CD4-positive, alpha-beta T cell (primary cell): ENCODE measurements at regions not wholly inside any gene's neighbourhood (a gene's known extent, or its start where the extent isn't known, plus 50 kb on each side); places are given as distances from the start of the nearest gene placed in this dataset.

Experiments
- ATAC-seq: fragments of 200-7000 bp; cut with Tn5 transposase; one replicate; pipeline ENCODE4 v1.10.0; 2022; ENCODE audit warnings: mild to moderate bottlenecking; ENCODE audit not compliant: poor library complexity
- CTCF ChIA-PET: fragments of 350-600 bp; sonication (Branson Sonifier 250); formaldehyde crosslinking; loops from one replicate; lab custom pipeline; 2021; ENCODE audit warnings: antibody characterized with exemption, inconsistent platforms; lab: Charles Lee
- POLR2A ChIA-PET: fragments of 350-600 bp; sonication (Branson Sonifier 250); formaldehyde crosslinking; loops from one replicate; lab custom pipeline; 2021; ENCODE audit warnings: antibody characterized with exemption, inconsistent platforms; lab: Charles Lee
- DNase-seq, 14 experiments: peaks; one replicate each; pipeline ENCODE4 v3.0.0-alpha.2; 2013 to 2020; ENCODE audit warnings: mixed read lengths in 2 of 14
- H3K27ac ChIP-seq, 2 donors: one replicate each; pipeline versions ENCODE4 v1.5.1 to v1.7.0; 2013; ENCODE audit warnings: low read length in 2 of 2, low read depth in 1 of 2, mild to moderate bottlenecking in 1 of 2
- H3K27me3 ChIP-seq, 2 experiments: 1 replicate in 1 of 2; 2 replicates in 1 of 2; pipeline versions ENCODE4 v1.6.1 to v1.7.0; 2013; ENCODE audit warnings: low read length in 2 of 2, control low read depth in 1 of 2, mild to moderate bottlenecking in 1 of 2, moderate library complexity in 1 of 2; ENCODE audit not compliant: insufficient read depth in 2 of 2, control insufficient read depth in 1 of 2
- H3K36me3 ChIP-seq: one replicate; pipeline ENCODE4 v1.6.1; 2013; ENCODE audit warnings: low read length, control low read depth; ENCODE audit not compliant: insufficient read depth
- H3K4me1 ChIP-seq: one replicate; pipeline ENCODE4 v1.6.1; 2013; ENCODE audit warnings: low read length, control low read depth; ENCODE audit not compliant: insufficient read depth
- H3K4me3 ChIP-seq: one replicate; pipeline ENCODE4 v1.5.1; 2013; ENCODE audit warnings: mild to moderate bottlenecking, low read length, moderate library complexity
- H3K9me3 ChIP-seq, 2 experiments: 1 replicate in 1 of 2; 2 replicates in 1 of 2; pipeline versions ENCODE4 v1.6.1 to v1.7.0; 2013; ENCODE audit warnings: low read length in 2 of 2, mild to moderate bottlenecking in 2 of 2, control low read depth in 1 of 2, moderate library complexity in 1 of 2; ENCODE audit not compliant: control insufficient read depth in 1 of 2, insufficient read depth in 1 of 2
- H3K27ac Mint-ChIP-seq: one replicate; pipeline ENCODE4 v1.8.0; 2020; ENCODE audit warnings: mixed read lengths
- H3K27me3 Mint-ChIP-seq: one replicate; pipeline ENCODE4 v1.8.0; 2021; ENCODE audit warnings: mixed read lengths
- H3K36me3 Mint-ChIP-seq: one replicate; pipeline ENCODE4 v1.8.0; 2021; ENCODE audit warnings: low read depth, mixed read lengths
- H3K4me1 Mint-ChIP-seq: one replicate; pipeline ENCODE4 v1.8.0; 2021; ENCODE audit warnings: low read depth, mixed read lengths
- H3K4me3 Mint-ChIP-seq: one replicate; pipeline ENCODE4 v1.8.0; 2020; ENCODE audit warnings: mild to moderate bottlenecking, mixed read lengths
- H3K9me3 Mint-ChIP-seq: one replicate; pipeline ENCODE4 v1.8.0; 2020; ENCODE audit warnings: mixed read lengths
- intact Hi-C, 2 experiments: fragments of 100-400 bp; cut with DNase I in 1 of 2; cut with micrococcal nuclease in 1 of 2; formaldehyde crosslinking; loops; one replicate each; pipeline versions ENCODE4 v1.15.1 to v1.9.0; 2023 to 2025; cut with DNase I, micrococcal nuclease
- TF ChIP-seq, protein P1 (sequence below): fragments of 200-600 bp; IDR thresholded peaks from one replicate; pipeline ENCODE4 v1.8.0; 2022; ENCODE audit warnings: antibody characterized with exemption, mild to moderate bottlenecking

DNA sequence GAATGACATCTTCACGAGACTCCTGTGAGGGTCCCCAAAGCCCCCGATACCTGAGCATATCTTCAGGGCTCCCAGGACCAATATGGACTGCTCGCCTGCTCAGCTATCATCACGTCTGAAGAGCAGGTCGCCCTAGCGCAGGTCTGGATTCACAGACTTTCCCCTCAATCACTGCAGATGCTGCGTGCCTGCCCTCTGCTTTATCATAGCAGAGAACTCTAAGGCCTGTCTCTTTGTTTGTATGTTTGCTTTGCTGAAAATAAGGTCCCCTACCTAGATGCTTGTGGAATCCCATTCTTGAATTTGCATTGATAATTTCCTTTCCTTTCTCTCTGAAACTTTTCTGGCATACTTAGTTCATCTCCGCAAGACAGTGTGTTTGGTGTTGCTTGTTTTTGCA lies 140.3 kb upstream of the NSMCE3 start:
- no peaks in the 10 kb centered on the region for H3K9me3 Mint-ChIP-seq

DNA sequence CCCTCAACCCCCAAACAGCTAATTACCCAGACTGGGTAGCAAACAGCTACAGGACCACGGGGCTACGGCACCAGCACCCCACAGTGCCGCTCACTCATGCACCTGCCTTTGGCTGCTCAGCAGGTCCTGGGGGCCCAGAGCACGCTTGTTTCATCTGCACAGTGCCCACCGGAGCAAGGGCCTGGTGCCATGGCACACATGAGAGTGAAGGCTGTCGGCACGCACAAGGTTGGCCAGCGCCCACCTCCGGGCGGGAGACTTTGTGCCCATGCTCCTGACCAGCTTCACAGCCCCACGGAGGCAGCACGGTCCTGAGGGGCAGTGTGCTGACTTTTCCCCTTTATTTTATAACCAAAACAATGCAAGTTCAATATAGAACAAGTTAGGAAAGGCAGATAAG lies 135.9 kb upstream of the NSMCE3 start:
- H3K27me3 ChIP-seq = no peaks in the 10 kb centered on the region
- no peaks in the 10 kb centered on the region for H3K36me3 ChIP-seq
- H3K4me1 Mint-ChIP-seq = no peaks in the 10 kb centered on the region
- no peak overlapping the region for H3K27ac Mint-ChIP-seq
- TF ChIP-seq, protein P1, sequence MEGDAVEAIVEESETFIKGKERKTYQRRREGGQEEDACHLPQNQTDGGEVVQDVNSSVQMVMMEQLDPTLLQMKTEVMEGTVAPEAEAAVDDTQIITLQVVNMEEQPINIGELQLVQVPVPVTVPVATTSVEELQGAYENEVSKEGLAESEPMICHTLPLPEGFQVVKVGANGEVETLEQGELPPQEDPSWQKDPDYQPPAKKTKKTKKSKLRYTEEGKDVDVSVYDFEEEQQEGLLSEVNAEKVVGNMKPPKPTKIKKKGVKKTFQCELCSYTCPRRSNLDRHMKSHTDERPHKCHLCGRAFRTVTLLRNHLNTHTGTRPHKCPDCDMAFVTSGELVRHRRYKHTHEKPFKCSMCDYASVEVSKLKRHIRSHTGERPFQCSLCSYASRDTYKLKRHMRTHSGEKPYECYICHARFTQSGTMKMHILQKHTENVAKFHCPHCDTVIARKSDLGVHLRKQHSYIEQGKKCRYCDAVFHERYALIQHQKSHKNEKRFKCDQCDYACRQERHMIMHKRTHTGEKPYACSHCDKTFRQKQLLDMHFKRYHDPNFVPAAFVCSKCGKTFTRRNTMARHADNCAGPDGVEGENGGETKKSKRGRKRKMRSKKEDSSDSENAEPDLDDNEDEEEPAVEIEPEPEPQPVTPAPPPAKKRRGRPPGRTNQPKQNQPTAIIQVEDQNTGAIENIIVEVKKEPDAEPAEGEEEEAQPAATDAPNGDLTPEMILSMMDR = no peak
- ChIA-PET CTCF (no interaction called here), POLR2A (no interaction called here)
- no peaks in the 10 kb centered on the region for H3K36me3 Mint-ChIP-seq
- DNase-seq = no peak
- H3K4me1 ChIP-seq = no peaks in the 10 kb centered on the region
- H3K9me3 Mint-ChIP-seq = no peaks in the 10 kb centered on the region
- no peak for ATAC-seq
- H3K4me3 ChIP-seq = no peak overlapping the region
- H3K9me3 ChIP-seq = peaks cover 0 to 5% of the 10 kb centered on the region in 2 experiments
- H3K27me3 Mint-ChIP-seq = peaks cover 21% of the 10 kb centered on the region
- intact Hi-C loops = no loop called here
- H3K27ac ChIP-seq = no peak overlapping the region
- no peak overlapping the region for H3K4me3 Mint-ChIP-seq

More for the DNA sequence above, 140.3 kb upstream of the NSMCE3 start:
- Histone ChIP-seq H3K36me3 (no peaks in the 10 kb centered on the region), H3K4me1 (no peaks in the 10 kb centered on the region), H3K27ac (no peak overlapping the region), H3K27me3 (no peaks in the 10 kb centered on the region), H3K4me3 (no peak overlapping the region), H3K9me3 (peaks cover 0 to 5% of the 10 kb centered on the region in 2 experiments)
- ChIA-PET CTCF (no interaction called here), POLR2A (no interaction called here)
- no peak overlapping the region for H3K27ac Mint-ChIP-seq
- H3K4me1 Mint-ChIP-seq = no peaks in the 10 kb centered on the region
- H3K36me3 Mint-ChIP-seq = no peaks in the 10 kb centered on the region
- intact Hi-C loops = no loop called here
- DNase-seq (no peak), ATAC-seq (no peak)
- peaks cover 19% of the 10 kb centered on the region for H3K27me3 Mint-ChIP-seq
- TF ChIP-seq, protein P1 = no peak
- H3K4me3 Mint-ChIP-seq = no peak overlapping the region

DNA sequence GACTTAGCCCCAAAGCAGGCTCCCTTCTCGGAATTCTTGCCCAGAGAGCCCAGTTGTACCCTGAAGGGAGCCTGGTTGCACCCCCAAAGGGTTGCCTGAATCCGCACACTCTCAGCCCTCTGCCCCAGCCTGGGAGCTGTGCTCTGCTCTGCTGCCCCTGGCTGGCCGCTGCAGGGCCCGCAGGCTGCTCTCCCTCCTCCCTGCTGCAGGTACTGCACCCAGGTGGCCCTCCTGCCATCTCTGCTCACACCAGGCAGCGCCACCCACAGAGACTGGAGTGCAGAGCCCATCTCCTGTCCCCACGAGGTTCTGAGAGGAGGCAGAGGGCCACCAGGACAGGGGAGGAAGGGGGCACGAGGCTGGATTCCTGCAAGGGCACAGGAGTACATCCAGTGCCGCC lies 134.2 kb upstream of the NSMCE3 start:
- no peaks in the 10 kb centered on the region for H3K27me3 ChIP-seq
- H3K27ac ChIP-seq = no peak overlapping the region
- ChIA-PET POLR2A (no interaction called here), CTCF (no interaction called here)
- no peak for ATAC-seq
- Mint-ChIP-seq H3K27ac (no peak overlapping the region), H3K4me1 (no peaks in the 10 kb centered on the region), H3K27me3 (peaks cover 32% of the 10 kb centered on the region), H3K4me3 (no peak overlapping the region), H3K9me3 (no peaks in the 10 kb centered on the region), H3K36me3 (no peaks in the 10 kb centered on the region)
- intact Hi-C loops = no loop called here
- H3K4me1 ChIP-seq = no peaks in the 10 kb centered on the region
- TF ChIP-seq, protein P1 = no peak
- no peak for DNase-seq
- H3K9me3 ChIP-seq = peaks cover 0 to 5% of the 10 kb centered on the region in 2 experiments
- no peaks in the 10 kb centered on the region for H3K36me3 ChIP-seq
- no peak overlapping the region for H3K4me3 ChIP-seq
